Trophoblast cell (in vitro differentiated cells and primary cell): ENCODE measurements at regions not wholly inside any gene's neighbourhood (a gene's known extent, or its start where the extent isn't known, plus 50 kb on each side); places are given as distances from the start of the nearest gene placed in this dataset.

Experiments
- DNase-seq, 2 donors: peaks; one replicate each; pipeline ENCODE4 v3.0.0-alpha.2; 2016
- H2AFZ ChIP-seq: 2 replicates; pipeline ENCODE4 v1.6.1; 2013; ENCODE audit warnings: low read length, moderate library complexity, mild to moderate bottlenecking; ENCODE audit not compliant: insufficient read depth, poor library complexity
- H2AK5ac ChIP-seq: 2 replicates; pipeline ENCODE4 v1.6.1; 2013; ENCODE audit warnings: mild to moderate bottlenecking, low read length
- H2BK120ac ChIP-seq: 2 replicates; pipeline ENCODE4 v1.6.1; 2013; ENCODE audit warnings: low read length, mild to moderate bottlenecking, moderate library complexity; ENCODE audit not compliant: insufficient read depth, poor library complexity
- H2BK12ac ChIP-seq: 2 replicates; pipeline ENCODE4 v1.6.1; 2013; ENCODE audit warnings: mild to moderate bottlenecking, low read length, moderate library complexity
- H2BK5ac ChIP-seq: 2 replicates; pipeline ENCODE4 v1.6.1; 2013; ENCODE audit warnings: low read length, low read depth, moderate library complexity, mild to moderate bottlenecking; ENCODE audit not compliant: poor library complexity
- H3K14ac ChIP-seq: 2 replicates; pipeline ENCODE4 v1.6.1; 2013; ENCODE audit warnings: mild to moderate bottlenecking, low read length
- H3K18ac ChIP-seq: 2 replicates; pipeline ENCODE4 v1.6.1; 2013; ENCODE audit warnings: mild to moderate bottlenecking, low read length
- H3K23ac ChIP-seq: 2 replicates; pipeline ENCODE4 v1.6.1; 2013; ENCODE audit warnings: low read length
- H3K27ac ChIP-seq: 2 replicates; pipeline ENCODE4 v1.5.1; 2013; ENCODE audit warnings: low read depth, mild to moderate bottlenecking, inconsistent platforms, low read length, moderate library complexity
- H3K27me3 ChIP-seq: 2 replicates; pipeline ENCODE4 v1.6.1; 2013; ENCODE audit warnings: inconsistent platforms, mild to moderate bottlenecking, low read length, moderate library complexity; ENCODE audit not compliant: insufficient read depth
- H3K36me3 ChIP-seq, 2 experiments: 1 replicate in 1 of 2; 2 replicates in 1 of 2; pipeline ENCODE4 v1.6.1; 2013; ENCODE audit warnings: low read length in 2 of 2, mild to moderate bottlenecking in 2 of 2, moderate library complexity in 1 of 2; ENCODE audit not compliant: insufficient read depth in 2 of 2, control insufficient read depth in 1 of 2
- H3K4ac ChIP-seq: 2 replicates; pipeline ENCODE4 v1.6.1; 2013; ENCODE audit warnings: low read depth, mild to moderate bottlenecking, low read length, moderate library complexity
- H3K4me1 ChIP-seq, 2 experiments: 1 replicate in 1 of 2; 2 replicates in 1 of 2; pipeline ENCODE4 v1.6.1; 2013; ENCODE audit warnings: low read length in 2 of 2, mild to moderate bottlenecking in 2 of 2, moderate library complexity in 1 of 2; ENCODE audit not compliant: insufficient read depth in 2 of 2, control insufficient read depth in 1 of 2
- H3K4me2 ChIP-seq: 2 replicates; pipeline ENCODE4 v1.6.1; 2013; ENCODE audit warnings: inconsistent platforms, mild to moderate bottlenecking, low read length, moderate library complexity
- H3K4me3 ChIP-seq: 2 replicates; pipeline ENCODE4 v1.5.1; 2013; ENCODE audit warnings: mild to moderate bottlenecking, low read depth, low read length, inconsistent platforms
- H3K79me1 ChIP-seq: one replicate; pipeline ENCODE4 v1.6.1; 2013; ENCODE audit warnings: low read length
- H3K79me2 ChIP-seq: 2 replicates; pipeline ENCODE4 v1.6.1; 2013; ENCODE audit warnings: low read length, mild to moderate bottlenecking; ENCODE audit not compliant: control insufficient read depth, insufficient read depth, poor library complexity
- H3K9ac ChIP-seq: 2 replicates; pipeline ENCODE4 v1.6.1; 2013; ENCODE audit warnings: mild to moderate bottlenecking, low read length
- H3K9me3 ChIP-seq: 2 replicates; pipeline ENCODE4 v1.6.1; 2013; ENCODE audit warnings: low read depth, mild to moderate bottlenecking, control low read depth, inconsistent platforms, low read length; ENCODE audit not compliant: insufficient read depth
- H4K12ac ChIP-seq: 2 replicates; pipeline ENCODE4 v1.6.1; 2013; ENCODE audit warnings: low read depth, mild to moderate bottlenecking, low read length, moderate library complexity
- H4K8ac ChIP-seq: 2 replicates; pipeline ENCODE4 v1.6.1; 2013; ENCODE audit warnings: low read depth, mild to moderate bottlenecking, low read length, moderate library complexity
- H4K91ac ChIP-seq: one replicate; pipeline ENCODE4 v1.6.1; 2013; ENCODE audit warnings: low read depth, mild to moderate bottlenecking, low read length, moderate library complexity
- WGBS: extraction: QIAGEN DNeasy Blood & Tissue Kit; methylation state at CpG from one replicate; pipeline ENCODE4 v1.1.7; 2013; ENCODE audit warnings: missing lambda C conversion rate; ENCODE audit not compliant: insufficient read length, insufficient coverage; ENCODE audit errors: extremely low coverage; 5-methylcytosine and 5-hydroxymethylcytosine counted together

GRCh38 chr4:20463176-20463430 is 211.4 kb downstream of the SLIT2 start:
- Histone ChIP-seq H3K18ac (no peak overlapping the region), H3K14ac (no peak overlapping the region), H4K8ac (no peak overlapping the region), H2BK120ac (no peak overlapping the region), H3K27ac (no peak overlapping the region), H4K91ac (no peak overlapping the region), H3K4ac (no peak overlapping the region), H3K79me1 (no peaks in the 10 kb centered on the region), H2BK12ac (no peak overlapping the region), H3K36me3 (no peaks in the 10 kb centered on the region), H3K23ac (no peak overlapping the region), H2AK5ac (no peak overlapping the region), H3K4me2 (no peak overlapping the region), H2AFZ (no peak overlapping the region), H3K27me3 (no peaks in the 10 kb centered on the region), H3K4me3 (no peak overlapping the region), H4K12ac (no peak overlapping the region), H2BK5ac (no peak overlapping the region), H3K9ac (no peak overlapping the region), H3K9me3 (no peaks in the 10 kb centered on the region), H3K4me1 (no peaks in the 10 kb centered on the region), H3K79me2 (no peaks in the 10 kb centered on the region)
- no CpG with 5 or more reads among the region's 2 CpGs for WGBS
- no peak for DNase-seq

- H3K18ac ChIP-seq: no peak overlapping the region
- no peaks in the 10 kb centered on the region for H3K79me2 ChIP-seq
- peak in 1 of 2 donors; percentile 21 for DNase-seq
- H4K8ac ChIP-seq: no peak overlapping the region
- no peak overlapping the region for H4K91ac ChIP-seq
- H3K27me3 ChIP-seq: no peaks in the 10 kb centered on the region
- H3K9ac ChIP-seq: no peak overlapping the region
- no peak overlapping the region for H2BK120ac ChIP-seq
- no CpG with 5 or more reads among the region's 5 CpGs for WGBS
- H3K27ac ChIP-seq: no peak overlapping the region
- no peak overlapping the region for H2AK5ac ChIP-seq
- H3K23ac ChIP-seq: no peak overlapping the region
- no peak overlapping the region for H3K4ac ChIP-seq
- no peaks in the 10 kb centered on the region for H3K9me3 ChIP-seq
- H3K36me3 ChIP-seq: no peaks in the 10 kb centered on the region
- no peaks in the 10 kb centered on the region for H3K79me1 ChIP-seq
- H2BK12ac ChIP-seq: no peak overlapping the region
- no peak overlapping the region for H4K12ac ChIP-seq
- no peak overlapping the region for H2AFZ ChIP-seq
- H3K14ac ChIP-seq: no peak overlapping the region
- H2BK5ac ChIP-seq: no peak overlapping the region
- no peaks in the 10 kb centered on the region for H3K4me1 ChIP-seq
- H3K4me2 ChIP-seq: no peak overlapping the region
- no peak overlapping the region for H3K4me3 ChIP-seq
Observed at GRCh38 chr4:20464381-20464780, 212.7 kb downstream of the SLIT2 start.

DNA sequence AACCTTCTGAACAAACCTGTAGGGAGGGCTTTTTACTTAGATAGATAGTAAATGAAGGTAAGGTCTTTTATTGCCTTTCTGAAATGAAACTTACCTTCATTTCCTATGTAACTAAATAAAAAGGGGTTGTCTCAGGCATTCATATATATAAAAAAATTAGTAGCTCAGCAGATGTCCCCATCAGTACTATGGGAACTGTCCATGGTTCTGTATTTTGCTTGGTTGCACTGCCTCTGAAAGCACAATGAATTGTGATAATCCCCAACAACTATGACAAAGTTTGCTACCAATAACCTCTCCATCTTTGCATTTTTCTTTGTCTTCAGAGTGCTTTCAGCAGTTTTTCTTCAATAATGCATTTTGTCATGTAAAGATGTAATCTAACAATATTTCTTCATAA is 222.4 kb downstream of the SLIT2 start:
- H3K9ac ChIP-seq: no peak overlapping the region
- H3K27ac ChIP-seq: no peak overlapping the region
- no peak overlapping the region for H3K18ac ChIP-seq
- H3K9me3 ChIP-seq: no peaks in the 10 kb centered on the region
- H3K79me2 ChIP-seq: no peaks in the 10 kb centered on the region
- H2BK5ac ChIP-seq: no peak overlapping the region
- no peak overlapping the region for H2BK12ac ChIP-seq
- no peaks in the 10 kb centered on the region for H3K4me1 ChIP-seq
- H3K4me2 ChIP-seq: no peak overlapping the region
- no peak overlapping the region for H2BK120ac ChIP-seq
- no peak overlapping the region for H4K12ac ChIP-seq
- peak in 1 of 2 donors; percentile 4 for DNase-seq
- no peak overlapping the region for H3K4me3 ChIP-seq
- H3K14ac ChIP-seq: no peak overlapping the region
- H4K8ac ChIP-seq: no peak overlapping the region
- H4K91ac ChIP-seq: no peak overlapping the region
- no peak overlapping the region for H3K23ac ChIP-seq
- no peak overlapping the region for H2AFZ ChIP-seq
- no peaks in the 10 kb centered on the region for H3K79me1 ChIP-seq
- H3K27me3 ChIP-seq: no peaks in the 10 kb centered on the region
- no peak overlapping the region for H3K4ac ChIP-seq
- no peaks in the 10 kb centered on the region for H3K36me3 ChIP-seq
- H2AK5ac ChIP-seq: no peak overlapping the region

GRCh38 chr4:20478412-20478811 is 221.8 kb upstream of the PACRGL start:
- Histone ChIP-seq H4K8ac (no peak overlapping the region), H3K23ac (no peak overlapping the region), H2BK12ac (no peak overlapping the region), H3K9ac (no peak overlapping the region), H3K14ac (no peak overlapping the region), H3K4me2 (no peak overlapping the region), H2AK5ac (no peak overlapping the region), H2AFZ (no peak overlapping the region), H3K4ac (no peak overlapping the region), H4K12ac (no peak overlapping the region), H3K18ac (no peak overlapping the region), H3K4me3 (no peak overlapping the region), H3K9me3 (no peaks in the 10 kb centered on the region), H2BK5ac (no peak overlapping the region), H3K27me3 (no peaks in the 10 kb centered on the region), H2BK120ac (no peak overlapping the region), H3K36me3 (no peaks in the 10 kb centered on the region), H3K27ac (no peak overlapping the region), H3K79me1 (no peaks in the 10 kb centered on the region), H3K79me2 (no peaks in the 10 kb centered on the region), H4K91ac (no peak overlapping the region), H3K4me1 (no peaks in the 10 kb centered on the region)
- DNase-seq: no peak
- no CpG with 5 or more reads among the region's 1 CpG for WGBS
